HG02973 (cell line): ENCODE measurements at regions not wholly inside any gene's neighbourhood (a gene's known extent, or its start where the extent isn't known, plus 50 kb on each side); places are given as distances from the start of the nearest gene placed in this dataset.

ENCODE experiments used
- ATAC-seq: cut with Tn5 transposase; IDR thresholded peaks from one replicate; pipeline ENCODE4 v1.9.1; 2021; ENCODE audit warnings: moderate library complexity; ENCODE audit not compliant: unreplicated experiment

GRCh38 chr9:80426992-80427391, 855.2 kb downstream of the TLE4 start:
- no peak for ATAC-seq

DNA sequence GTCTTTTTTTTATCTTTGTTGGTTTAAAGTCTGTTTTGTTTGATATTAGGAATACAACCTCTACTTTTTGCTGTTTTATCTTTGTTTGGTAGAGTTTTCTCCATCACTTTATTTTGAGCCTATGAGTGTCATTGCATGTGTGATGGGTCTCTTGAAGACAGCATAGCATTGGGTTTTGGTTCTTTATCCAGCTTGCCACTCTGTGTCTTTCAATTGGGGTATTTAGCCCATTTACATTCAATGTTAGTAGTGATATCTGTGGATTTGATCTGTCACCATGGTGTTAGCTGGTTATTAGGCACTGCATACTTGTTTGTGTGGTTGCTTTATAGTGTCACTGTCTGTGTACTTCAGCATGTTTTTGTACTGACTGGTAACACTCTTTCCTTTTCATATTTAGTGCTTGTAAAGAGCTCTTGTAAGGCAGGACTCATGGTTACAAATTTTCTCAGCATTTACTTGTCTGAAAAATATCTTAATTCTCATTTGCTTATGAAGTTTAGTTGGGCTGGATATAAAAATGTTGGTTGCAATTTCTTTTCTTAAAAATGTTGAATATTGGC, 845.5 kb downstream of the TLE4 start:
- ATAC-seq, result no peak

GRCh38 chr9:80410106-80410505, 838.3 kb downstream of the TLE4 start:
- ATAC-seq, result no peak

DNA sequence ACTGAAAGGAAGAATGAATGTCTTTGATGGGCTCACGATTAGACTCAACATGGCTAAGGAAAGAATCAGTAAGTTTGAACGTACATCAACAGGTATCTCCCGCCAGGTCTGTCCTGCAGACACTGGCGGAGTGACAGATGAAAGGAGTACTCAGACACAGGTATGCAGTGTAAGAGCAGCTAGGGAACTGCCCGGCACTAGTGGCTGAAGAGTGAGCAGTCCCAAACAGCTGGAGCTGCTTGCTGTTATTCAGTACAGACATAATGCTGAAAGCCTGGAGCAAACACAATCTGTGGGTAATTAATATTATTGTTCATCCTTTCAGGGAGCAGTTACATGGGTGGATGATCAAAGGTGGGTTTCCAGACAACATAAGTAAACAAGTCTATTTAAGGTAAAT, 835.5 kb downstream of the TLE4 start:
- ATAC-seq, result no peak

- no peak for ATAC-seq
Observed at GRCh38 chr9:80401243-80401642, 829.5 kb downstream of the TLE4 start.

GRCh38 chr9:80400624-80401230, 829.0 kb downstream of the TLE4 start:
- ATAC-seq, result no peak

DNA sequence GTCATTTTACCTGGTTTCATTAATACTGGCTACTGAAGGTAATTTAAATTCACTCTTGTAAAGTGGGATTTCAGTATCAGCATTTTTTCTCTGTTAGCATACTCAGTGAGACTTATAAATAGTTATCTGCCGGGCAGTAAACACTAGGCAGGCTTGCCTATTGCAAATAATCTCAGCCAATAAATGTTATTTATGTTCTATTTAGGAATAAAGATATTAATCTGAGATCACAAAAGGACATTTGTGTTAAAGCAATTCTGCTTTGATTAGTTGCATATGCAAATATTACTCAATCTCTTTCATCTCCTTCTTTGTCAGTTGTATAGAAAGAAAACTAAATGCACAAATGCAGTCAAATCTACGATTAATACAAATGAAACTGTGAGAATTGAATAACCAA, 827.8 kb downstream of the TLE4 start:
- no peak for ATAC-seq

DNA sequence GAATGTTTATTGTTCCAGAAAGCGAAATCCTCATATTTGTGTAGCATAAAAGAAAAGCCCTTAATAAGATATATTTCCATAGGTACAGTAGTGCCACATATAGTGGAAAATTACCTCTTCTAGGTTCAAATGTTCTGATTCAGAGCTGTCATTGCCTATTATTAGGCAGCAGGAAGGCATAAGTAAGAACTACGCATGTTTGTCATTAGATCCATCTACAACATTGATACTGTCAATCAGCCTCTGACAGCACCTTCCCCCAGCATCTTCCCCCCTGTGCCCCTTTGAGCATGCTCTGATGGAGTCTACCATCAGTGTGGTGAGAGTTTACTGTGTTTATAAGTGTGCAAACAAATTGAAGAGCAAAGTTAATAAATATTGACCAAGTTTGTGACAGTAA, 816.1 kb downstream of the TLE4 start:
- no peak for ATAC-seq

- ATAC-seq, result no peak
Observed at GRCh38 chr9:80385246-80385645, 813.5 kb downstream of the TLE4 start.

GRCh38 chr9:80383331-80383730, 811.6 kb downstream of the TLE4 start:
- ATAC-seq, result no peak

GRCh38 chr9:80382211-80382891, 810.6 kb downstream of the TLE4 start:
- ATAC-seq, result no peak

DNA sequence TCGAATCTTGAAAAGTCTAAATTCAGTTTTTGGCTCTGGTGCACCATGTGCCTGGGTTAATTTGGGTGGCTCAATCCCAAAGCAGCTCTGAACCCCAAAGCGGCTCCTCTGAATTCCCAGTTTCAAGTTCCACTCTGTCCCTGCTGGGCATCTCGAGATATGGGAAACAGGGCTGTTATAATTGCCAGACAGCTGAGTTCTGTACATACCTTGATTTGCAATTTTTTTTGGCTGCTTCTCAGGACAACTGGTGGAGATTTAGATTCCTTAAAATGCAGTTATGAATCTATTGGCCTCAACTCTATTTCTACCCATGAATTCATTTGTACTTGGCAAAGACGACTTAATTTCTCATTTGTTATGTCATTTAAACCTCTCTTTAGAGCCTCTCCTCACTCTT, 808.5 kb downstream of the TLE4 start:
- ATAC-seq, result no peak

GRCh38 chr9:80378669-80379293, 807.0 kb downstream of the TLE4 start:
- no peak for ATAC-seq

DNA sequence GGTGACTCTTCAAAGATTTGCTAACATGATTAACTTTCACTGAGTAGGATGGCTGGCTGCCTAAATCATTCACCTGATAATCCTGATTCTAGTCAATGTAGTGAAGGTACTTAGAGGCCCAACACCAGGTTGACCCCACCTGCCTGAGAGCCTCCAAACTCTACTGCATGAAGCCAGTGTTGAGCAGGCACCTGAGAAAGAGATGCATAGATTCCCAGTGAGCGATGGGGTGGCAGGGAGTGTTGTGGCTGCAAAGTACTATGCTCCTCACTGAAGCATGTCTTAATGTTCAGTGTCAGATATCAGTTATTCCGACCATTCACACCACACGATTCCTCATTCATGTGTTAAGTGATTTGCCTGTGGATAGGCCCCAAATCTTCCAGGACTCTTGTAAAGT, 804.4 kb downstream of the TLE4 start:
- ATAC-seq, result no peak

GRCh38 chr9:80375477-80375876, 803.7 kb downstream of the TLE4 start:
- no peak for ATAC-seq

- ATAC-seq, result no peak
Observed at GRCh38 chr9:80369641-80370040, 797.9 kb downstream of the TLE4 start.

DNA sequence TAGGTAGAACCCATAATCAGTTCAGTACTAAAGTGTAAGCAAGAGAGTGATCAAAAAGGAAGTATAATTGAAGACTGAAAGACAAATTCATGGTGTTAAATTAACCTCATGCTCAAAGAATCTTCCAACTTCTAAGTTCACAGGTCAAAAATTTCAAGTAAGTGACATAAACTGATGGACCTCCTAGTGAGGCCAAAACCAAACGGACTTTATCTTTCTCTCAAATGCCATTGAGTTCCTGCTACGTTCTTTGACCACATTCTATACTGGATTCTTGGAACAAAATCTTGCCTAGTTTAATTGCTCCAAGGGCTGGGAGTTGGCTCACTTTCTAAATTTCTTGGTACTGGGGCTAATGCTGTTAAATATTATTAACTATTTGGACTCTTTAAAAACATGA, 794.9 kb downstream of the TLE4 start:
- no peak for ATAC-seq

DNA sequence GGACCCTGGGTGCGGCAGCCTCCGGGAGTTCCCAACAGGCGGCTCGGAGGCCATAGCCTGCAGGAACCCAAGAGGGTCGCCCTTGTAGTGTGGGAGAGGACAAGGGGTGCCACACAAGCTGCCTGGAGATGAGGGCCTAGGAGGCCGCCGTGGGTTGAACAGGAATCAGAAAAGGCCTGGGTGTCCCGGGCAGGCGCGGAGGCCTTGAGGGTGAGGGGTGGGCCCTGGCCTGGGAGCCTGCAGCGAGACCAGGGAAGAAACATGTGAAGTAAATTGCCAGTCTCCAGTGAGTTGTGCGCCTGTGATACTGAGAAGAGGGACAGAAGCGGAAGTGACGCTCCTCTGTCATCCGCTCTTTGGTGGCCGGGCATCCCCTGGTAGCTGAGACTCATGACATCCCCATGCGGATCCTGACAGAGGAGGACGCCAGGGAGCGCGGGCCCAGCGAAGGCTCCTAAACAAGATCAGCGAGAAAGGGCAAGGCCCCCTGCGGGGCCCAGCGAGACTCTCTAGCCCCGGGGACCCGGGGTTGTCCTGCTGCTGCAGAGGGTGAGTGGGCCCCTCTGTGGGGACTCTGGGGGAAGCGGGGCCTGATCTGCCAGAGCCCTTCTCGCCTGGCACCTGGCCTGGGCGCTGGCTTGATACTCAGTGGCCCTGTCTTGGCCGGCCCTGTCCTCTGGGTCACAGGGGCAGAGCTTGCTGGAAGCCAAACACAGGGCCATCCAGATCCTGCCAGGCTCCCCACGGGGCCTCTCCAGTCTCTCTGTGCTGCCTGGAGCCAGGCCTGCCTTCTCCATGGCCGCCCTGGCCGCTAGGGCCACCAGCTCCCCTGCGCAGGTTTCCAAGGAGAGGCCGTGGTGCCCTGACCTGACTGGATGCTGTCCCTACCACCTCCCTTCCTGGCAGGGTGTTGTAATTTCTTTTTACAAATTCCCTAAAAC, 788.4 kb downstream of the TLE4 start:
- no peak for ATAC-seq

DNA sequence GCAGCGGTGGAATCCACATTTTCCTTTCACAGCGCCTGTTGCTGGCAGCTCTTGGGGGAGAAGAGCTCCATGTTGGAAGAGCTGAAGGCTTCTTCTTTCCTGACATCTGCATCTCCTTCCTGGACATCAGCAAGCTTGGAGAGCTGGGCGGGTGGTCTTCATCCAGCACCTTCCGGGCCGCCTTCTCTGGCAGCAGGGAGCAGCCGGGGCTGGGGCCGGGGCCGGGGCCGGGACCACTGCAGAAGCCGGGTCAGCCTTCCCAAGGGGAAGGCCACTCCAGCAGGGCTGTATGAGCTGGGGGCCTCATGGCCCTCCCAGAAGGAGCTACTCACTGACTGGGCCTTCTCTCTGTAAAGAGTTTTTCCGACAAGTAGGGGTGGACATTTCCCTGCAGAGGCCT, 787.5 kb downstream of the TLE4 start:
- no peak for ATAC-seq

GRCh38 chr9:80352967-80353366, 781.2 kb downstream of the TLE4 start:
- ATAC-seq, result no peak

- ATAC-seq, result no peak
Observed at GRCh38 chr9:80351612-80352011, 779.8 kb downstream of the TLE4 start.
